ENCODE measurements at regions not wholly inside any gene's neighbourhood (a gene's known extent, or its start where the extent isn't known, plus 50 kb on each side); places are given as distances from the start of the nearest gene placed in this dataset.

DNA sequence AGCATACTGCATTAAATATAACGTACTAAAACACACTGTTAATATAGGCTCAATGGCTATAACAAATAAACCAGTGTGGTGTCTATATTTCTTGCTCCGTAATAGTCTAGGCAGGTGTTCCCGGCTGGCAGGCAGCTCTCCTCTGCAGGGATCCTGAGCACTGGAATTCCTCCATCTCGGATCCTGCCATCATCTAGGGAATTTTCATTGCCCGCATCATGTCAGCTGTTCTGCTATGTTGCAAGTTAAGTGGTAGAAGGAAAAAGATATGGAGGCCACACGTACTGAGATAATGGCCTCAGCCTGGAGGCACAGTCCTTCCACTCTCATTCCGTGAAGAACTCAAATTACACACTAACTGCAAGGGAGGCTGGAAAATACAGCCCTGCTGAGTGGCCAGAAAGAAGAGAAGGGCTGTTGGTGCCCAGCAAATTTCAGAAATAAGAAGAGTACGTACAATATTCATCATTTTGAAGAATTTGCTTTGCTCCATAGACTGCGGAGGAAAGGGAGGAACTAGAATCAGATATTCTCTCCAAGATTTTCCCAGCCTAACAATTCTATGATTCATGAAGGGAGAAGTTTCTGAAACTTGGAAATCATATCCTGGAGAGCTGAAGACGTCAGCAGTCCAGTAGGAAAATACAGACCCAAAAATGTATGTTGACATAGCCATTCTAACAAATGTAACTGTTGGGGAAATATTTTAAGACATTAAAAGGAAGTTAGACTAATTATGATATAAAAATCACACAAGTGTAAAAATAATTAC, 263.3 kb downstream of the MRPL39 start:
- Histone ChIP-seq H3K4me3 (ENCODE audit: low read length) (no peak overlapping the region), H3K9ac (ENCODE audit: low read depth, low read length) (no peak overlapping the region), H3K4me2 (ENCODE audit: low read length) (no peak overlapping the region), H3K36me3 (ENCODE audit: insufficient read depth, low read length) (no peaks in the 10 kb centered on the region), H3K9me3 (replicated peaks; ENCODE audit: low read length) (no peaks in the 10 kb centered on the region), H3K4me1 (ENCODE audit: control insufficient read depth, insufficient read depth, low read length) (no peaks in the 10 kb centered on the region), H3K27me3 (ENCODE audit: control insufficient read depth, insufficient read depth, low read length) (no peaks in the 10 kb centered on the region)

DNA sequence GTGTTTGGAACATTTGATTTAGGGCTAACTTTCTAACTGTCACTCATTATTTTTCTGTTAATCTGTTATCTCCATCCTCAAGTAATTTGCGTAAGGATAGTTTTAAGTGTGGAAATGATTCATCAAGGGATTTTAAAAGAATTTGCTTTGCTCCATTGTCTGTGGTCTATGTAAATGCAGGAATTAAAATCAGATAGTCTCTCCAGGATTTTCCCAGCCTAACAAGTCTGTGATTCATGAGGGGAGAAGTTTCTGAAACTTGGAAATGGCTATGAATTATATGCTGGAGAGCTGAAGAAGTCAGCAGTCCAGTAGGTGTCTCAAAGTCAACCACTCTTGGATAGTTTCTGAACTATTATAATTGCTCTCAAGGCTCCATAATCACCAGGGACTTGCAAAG, 264.5 kb downstream of the MRPL39 start:
- Histone ChIP-seq H3K27me3 (ENCODE audit: control insufficient read depth, insufficient read depth, low read length) (no peaks in the 10 kb centered on the region), H3K4me3 (ENCODE audit: low read length) (no peak overlapping the region), H3K9ac (ENCODE audit: low read depth, low read length) (no peak overlapping the region), H3K9me3 (replicated peaks; ENCODE audit: low read length) (no peaks in the 10 kb centered on the region), H3K4me2 (ENCODE audit: low read length) (no peak overlapping the region), H3K4me1 (ENCODE audit: control insufficient read depth, insufficient read depth, low read length) (no peaks in the 10 kb centered on the region), H3K36me3 (ENCODE audit: insufficient read depth, low read length) (no peaks in the 10 kb centered on the region)

DNA sequence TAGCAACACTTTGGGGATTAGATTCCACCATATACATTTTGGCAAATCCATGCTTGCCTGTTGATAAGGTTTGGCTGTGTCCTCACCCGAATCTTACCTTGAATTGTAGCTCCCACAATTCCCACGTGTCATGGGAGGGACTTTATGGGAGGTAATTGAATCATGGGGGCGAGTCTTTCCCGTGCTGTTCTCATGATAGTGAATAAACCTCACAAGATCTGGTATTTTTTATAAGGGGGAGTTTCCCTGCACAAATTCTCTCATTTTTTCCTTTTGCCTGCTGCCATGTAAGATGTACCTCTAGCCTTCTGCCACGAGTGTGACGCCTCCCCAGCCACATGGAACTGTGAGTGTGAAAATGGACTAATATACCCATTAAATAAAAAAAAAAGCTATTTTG, 265.3 kb downstream of the MRPL39 start:
- no peak overlapping the region for H3K4me3 ChIP-seq (ENCODE audit: low read length)
- H3K4me2 ChIP-seq (ENCODE audit: low read length) = no peak overlapping the region
- H3K27me3 ChIP-seq (ENCODE audit: control insufficient read depth, insufficient read depth, low read length) = no peaks in the 10 kb centered on the region
- H3K9ac ChIP-seq (ENCODE audit: low read depth, low read length) = no peak overlapping the region
- H3K36me3 ChIP-seq (ENCODE audit: insufficient read depth, low read length) = no peaks in the 10 kb centered on the region
- H3K9me3 ChIP-seq (replicated peaks; ENCODE audit: low read length) = no peaks in the 10 kb centered on the region
- no peaks in the 10 kb centered on the region for H3K4me1 ChIP-seq (ENCODE audit: control insufficient read depth, insufficient read depth, low read length)

DNA sequence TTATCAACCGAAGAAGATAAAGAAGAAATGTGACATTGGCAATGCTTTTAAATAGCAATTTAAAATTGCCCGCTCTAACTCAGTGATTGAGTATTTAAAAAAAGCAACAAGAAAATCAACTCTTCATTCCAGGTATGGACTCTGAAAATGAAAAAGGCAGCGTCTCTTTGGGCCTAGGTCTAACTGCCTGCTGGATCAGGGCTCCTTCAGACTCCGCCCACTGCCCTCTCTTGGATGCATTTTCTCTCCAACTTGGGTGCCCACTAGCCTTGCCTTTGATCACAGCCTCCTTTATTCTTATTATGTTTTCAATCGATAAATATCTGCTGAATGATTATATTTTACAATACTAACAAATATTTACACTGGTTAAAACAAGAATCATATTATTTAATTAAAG, 268.9 kb downstream of the MRPL39 start:
- Histone ChIP-seq H3K4me3 (ENCODE audit: low read length) (no peak overlapping the region), H3K36me3 (ENCODE audit: insufficient read depth, low read length) (no peaks in the 10 kb centered on the region), H3K27me3 (ENCODE audit: control insufficient read depth, insufficient read depth, low read length) (no peaks in the 10 kb centered on the region), H3K9ac (ENCODE audit: low read depth, low read length) (no peak overlapping the region), H3K9me3 (replicated peaks; ENCODE audit: low read length) (no peaks in the 10 kb centered on the region), H3K4me2 (ENCODE audit: low read length) (no peak overlapping the region), H3K4me1 (ENCODE audit: control insufficient read depth, insufficient read depth, low read length) (no peaks in the 10 kb centered on the region)

DNA sequence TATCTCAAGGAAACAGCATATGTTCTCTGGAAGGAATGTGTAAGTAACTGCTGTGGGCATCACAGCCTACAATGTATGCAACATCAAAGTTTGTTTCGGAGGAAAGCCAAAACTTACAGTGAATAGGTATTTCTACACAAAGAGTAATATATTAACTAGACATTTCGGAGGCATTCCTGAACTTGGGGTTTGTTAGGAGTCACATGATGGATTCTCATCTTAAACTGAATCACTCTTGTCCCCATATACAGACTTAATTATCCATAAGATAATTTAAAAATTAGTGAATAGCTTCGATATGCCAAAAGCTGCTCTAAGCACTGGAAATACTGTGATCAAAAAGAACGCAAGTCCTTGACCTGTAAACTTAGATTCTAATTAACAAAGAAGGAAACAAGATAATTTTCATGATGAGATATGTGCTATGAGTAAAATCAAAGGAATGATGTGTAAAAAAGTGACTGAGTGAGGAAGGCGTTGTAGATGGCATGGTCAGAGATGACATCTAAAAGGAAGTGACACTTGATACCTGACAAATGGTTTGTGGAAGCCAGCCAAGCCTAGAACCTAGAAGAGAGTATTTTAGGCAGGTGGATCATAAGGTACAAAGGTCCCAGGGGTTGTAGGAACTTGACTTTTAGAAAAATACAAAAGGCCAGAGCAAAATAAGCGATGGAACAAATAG, 273.1 kb downstream of the MRPL39 start:
- Histone ChIP-seq H3K4me1 (ENCODE audit: control insufficient read depth, insufficient read depth, low read length) (peaks cover 13% of the 10 kb centered on the region), H3K4me2 (ENCODE audit: low read length) (no peak overlapping the region), H3K36me3 (ENCODE audit: insufficient read depth, low read length) (no peaks in the 10 kb centered on the region), H3K9me3 (replicated peaks; ENCODE audit: low read length) (no peaks in the 10 kb centered on the region), H3K27me3 (ENCODE audit: control insufficient read depth, insufficient read depth, low read length) (no peaks in the 10 kb centered on the region), H3K4me3 (ENCODE audit: low read length) (no peak overlapping the region), H3K9ac (ENCODE audit: low read depth, low read length) (no peak overlapping the region)

DNA sequence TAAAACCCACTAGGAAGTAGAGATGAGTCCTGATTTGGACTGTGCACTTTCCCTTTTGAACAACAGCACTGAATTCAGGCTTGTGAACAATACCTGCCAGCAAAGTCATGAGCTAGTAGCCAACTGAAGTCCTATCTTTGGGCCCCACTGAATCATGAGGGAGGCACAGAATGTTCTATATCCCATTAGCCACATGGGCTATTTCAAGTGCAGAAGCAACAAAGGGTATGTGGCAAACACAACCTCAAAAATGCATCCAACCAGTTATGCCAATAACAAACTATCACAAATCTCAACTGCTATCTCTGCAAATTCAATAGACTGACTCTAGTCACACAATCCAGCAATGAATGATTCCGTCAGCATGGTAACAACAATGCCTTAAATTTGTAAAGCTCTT, 276.0 kb downstream of the MRPL39 start:
- no peaks in the 10 kb centered on the region for H3K36me3 ChIP-seq (ENCODE audit: insufficient read depth, low read length)
- H3K9me3 ChIP-seq (replicated peaks; ENCODE audit: low read length) = no peaks in the 10 kb centered on the region
- peaks cover 23% of the 10 kb centered on the region for H3K4me1 ChIP-seq (ENCODE audit: control insufficient read depth, insufficient read depth, low read length)
- H3K4me3 ChIP-seq (ENCODE audit: low read length) = no peak overlapping the region
- H3K4me2 ChIP-seq (ENCODE audit: low read length) = no peak overlapping the region
- no peaks in the 10 kb centered on the region for H3K27me3 ChIP-seq (ENCODE audit: control insufficient read depth, insufficient read depth, low read length)
- H3K9ac ChIP-seq (ENCODE audit: low read depth, low read length) = no peak overlapping the region

DNA sequence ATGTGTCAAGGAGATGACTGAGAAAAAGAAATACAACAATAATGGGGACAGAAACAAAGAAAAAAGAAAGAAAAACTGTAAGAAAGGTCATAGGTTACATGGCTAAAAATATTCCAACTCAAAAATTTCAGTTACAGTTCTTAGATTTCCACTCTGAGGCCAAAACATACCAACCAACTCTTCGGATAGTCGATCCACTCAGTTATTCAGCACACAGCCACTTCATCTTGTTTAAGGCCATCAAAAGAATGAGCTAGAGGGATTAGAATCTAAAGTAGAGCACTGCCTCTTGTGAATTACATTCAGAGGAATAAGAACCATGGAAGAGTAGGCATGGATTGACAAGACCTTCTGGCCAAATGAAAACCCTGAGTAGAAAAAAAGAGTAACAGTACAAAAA, 277.0 kb downstream of the MRPL39 start:
- Histone ChIP-seq H3K9ac (ENCODE audit: low read depth, low read length) (no peak overlapping the region), H3K4me1 (ENCODE audit: control insufficient read depth, insufficient read depth, low read length) (peaks cover 23% of the 10 kb centered on the region), H3K36me3 (ENCODE audit: insufficient read depth, low read length) (no peaks in the 10 kb centered on the region), H3K4me2 (ENCODE audit: low read length) (no peak overlapping the region), H3K27me3 (ENCODE audit: control insufficient read depth, insufficient read depth, low read length) (no peaks in the 10 kb centered on the region), H3K9me3 (replicated peaks; ENCODE audit: low read length) (no peaks in the 10 kb centered on the region), H3K4me3 (ENCODE audit: low read length) (no peak overlapping the region)

DNA sequence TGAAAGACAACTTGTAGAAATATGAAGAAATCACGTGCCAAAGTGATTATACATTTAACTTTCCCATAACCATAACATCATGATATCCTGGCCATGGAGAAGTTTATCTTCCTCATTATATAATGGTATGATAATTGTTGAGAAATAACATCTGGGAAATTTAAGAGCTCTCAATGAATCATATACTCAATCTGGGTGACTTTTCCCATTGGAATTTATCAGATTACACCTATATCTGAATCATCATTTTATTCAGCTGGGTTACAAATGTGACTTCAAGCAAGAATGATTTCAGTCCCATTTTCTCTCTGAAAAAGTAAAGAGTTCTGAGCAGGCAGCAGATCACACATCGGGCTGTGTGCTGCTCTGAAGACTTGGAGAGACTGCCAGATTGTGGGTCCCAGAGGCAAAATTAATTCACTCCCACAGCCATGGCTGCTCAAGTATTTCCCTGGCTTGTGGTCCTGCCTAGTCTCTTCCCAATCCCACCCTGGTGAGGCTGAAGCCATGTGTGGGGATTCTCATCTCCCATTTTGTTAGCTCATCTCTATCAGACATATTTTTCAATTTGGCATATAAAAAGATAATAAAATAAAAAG, 278.0 kb downstream of the MRPL39 start:
- peak overlapping the region; percentile 35 for H3K4me3 ChIP-seq (ENCODE audit: low read length)

DNA sequence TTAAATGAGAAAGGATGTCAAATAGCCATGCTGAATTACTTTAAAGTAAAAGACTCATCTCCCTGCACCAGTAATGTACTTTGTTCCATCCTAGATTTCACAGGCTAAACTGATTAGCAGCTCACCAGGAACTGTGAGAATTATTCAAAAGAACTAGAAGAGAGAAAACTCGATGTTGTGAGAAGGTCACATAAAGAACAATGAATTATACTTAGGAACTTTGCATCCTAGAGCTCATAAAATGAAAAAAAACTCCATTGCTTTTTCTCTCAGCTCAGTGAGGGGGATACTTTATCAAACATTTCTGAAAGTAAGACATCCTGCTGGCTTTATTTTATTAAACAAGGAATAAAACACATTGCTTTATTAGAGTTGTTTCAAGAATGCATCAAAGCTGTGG, 278.5 kb downstream of the MRPL39 start:
- H3K9ac ChIP-seq (ENCODE audit: low read depth, low read length) = peak overlapping the region; percentile 56
- peak overlapping the region; percentile 72 for H3K4me2 ChIP-seq (ENCODE audit: low read length)
- H3K27me3 ChIP-seq (ENCODE audit: control insufficient read depth, insufficient read depth, low read length) = no peaks in the 10 kb centered on the region
- no peaks in the 10 kb centered on the region for H3K36me3 ChIP-seq (ENCODE audit: insufficient read depth, low read length)
- H3K9me3 ChIP-seq (replicated peaks; ENCODE audit: low read length) = no peaks in the 10 kb centered on the region
- H3K4me3 ChIP-seq (ENCODE audit: low read length) = peak overlapping the region; percentile 35
- H3K4me1 ChIP-seq (ENCODE audit: control insufficient read depth, insufficient read depth, low read length) = peaks cover 23% of the 10 kb centered on the region

More for the DNA sequence above, 278.0 kb downstream of the MRPL39 start:
- Histone ChIP-seq H3K4me2 (ENCODE audit: low read length) (peak overlapping the region; percentile 72), H3K9me3 (replicated peaks; ENCODE audit: low read length) (no peaks in the 10 kb centered on the region), H3K36me3 (ENCODE audit: insufficient read depth, low read length) (no peaks in the 10 kb centered on the region), H3K9ac (ENCODE audit: low read depth, low read length) (peak overlapping the region; percentile 66), H3K4me1 (ENCODE audit: control insufficient read depth, insufficient read depth, low read length) (peaks cover 23% of the 10 kb centered on the region), H3K27me3 (ENCODE audit: control insufficient read depth, insufficient read depth, low read length) (no peaks in the 10 kb centered on the region)

DNA sequence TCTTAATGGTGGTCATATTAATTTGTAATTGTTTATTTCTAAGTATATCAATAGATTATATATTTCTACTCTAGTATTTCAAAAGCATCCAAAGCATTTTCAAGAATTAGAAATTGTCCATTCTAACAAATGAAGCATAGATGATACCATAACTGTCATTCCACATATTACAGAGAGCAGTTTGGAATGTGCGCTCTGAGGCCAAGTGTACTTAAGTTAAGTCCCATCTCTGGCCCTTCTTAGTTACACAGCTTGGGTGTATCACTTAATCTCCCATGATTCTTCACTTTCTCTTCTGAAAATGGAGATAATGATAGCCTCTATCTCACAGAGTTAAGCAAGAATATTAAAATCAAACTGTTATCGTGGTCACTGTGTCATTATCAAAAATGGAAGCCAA, 281.1 kb downstream of the MRPL39 start:
- no peak overlapping the region for H3K9ac ChIP-seq (ENCODE audit: low read depth, low read length)
- no peaks in the 10 kb centered on the region for H3K27me3 ChIP-seq (ENCODE audit: control insufficient read depth, insufficient read depth, low read length)
- H3K4me2 ChIP-seq (ENCODE audit: low read length) = no peak overlapping the region
- no peak overlapping the region for H3K4me3 ChIP-seq (ENCODE audit: low read length)
- H3K36me3 ChIP-seq (ENCODE audit: insufficient read depth, low read length) = no peaks in the 10 kb centered on the region
- no peaks in the 10 kb centered on the region for H3K9me3 ChIP-seq (replicated peaks; ENCODE audit: low read length)
- peaks cover 23% of the 10 kb centered on the region for H3K4me1 ChIP-seq (ENCODE audit: control insufficient read depth, insufficient read depth, low read length)

DNA sequence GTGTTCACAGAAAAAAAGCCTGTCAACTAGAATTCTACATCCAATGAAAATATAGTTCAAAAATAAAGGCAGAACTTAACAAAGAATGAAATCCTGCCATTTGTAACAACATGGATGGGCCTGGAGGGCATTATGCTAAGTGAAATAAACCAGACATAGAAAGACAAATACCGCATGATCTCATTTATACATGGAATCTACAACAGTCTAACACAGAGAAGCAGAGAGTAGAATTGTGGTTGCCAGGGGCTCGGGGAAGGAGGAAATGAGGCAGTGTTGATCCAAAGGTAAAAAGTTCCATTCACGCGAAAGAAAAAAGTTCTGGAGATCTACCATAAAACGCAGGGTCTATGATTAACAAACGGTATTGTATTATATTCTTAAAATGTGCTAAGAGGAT, 282.6 kb downstream of the MRPL39 start:
- no peak overlapping the region for H3K4me2 ChIP-seq (ENCODE audit: low read length)
- no peaks in the 10 kb centered on the region for H3K27me3 ChIP-seq (ENCODE audit: control insufficient read depth, insufficient read depth, low read length)
- H3K9ac ChIP-seq (ENCODE audit: low read depth, low read length) = no peak overlapping the region
- H3K9me3 ChIP-seq (replicated peaks; ENCODE audit: low read length) = no peaks in the 10 kb centered on the region
- no peak overlapping the region for H3K4me3 ChIP-seq (ENCODE audit: low read length)
- peaks cover 15% of the 10 kb centered on the region for H3K4me1 ChIP-seq (ENCODE audit: control insufficient read depth, insufficient read depth, low read length)
- H3K36me3 ChIP-seq (ENCODE audit: insufficient read depth, low read length) = no peaks in the 10 kb centered on the region
